ENCODE measurements at regions not wholly inside any gene's neighbourhood (a gene's known extent, or its start where the extent isn't known, plus 50 kb on each side); places are given as distances from the start of the nearest gene placed in this dataset.

- no peak for TF ChIP-seq POLR2A (IDR thresholded peaks at IDR 0.05)
- no peak for TF ChIP-seq CTCF (IDR thresholded peaks at IDR 0.05)
Observed at GRCh38 chr5:30832519-30832918, 361.0 kb upstream of the CDH6 start.

All from ovary (tissue), 3 donors.